ENCODE measurements at regions not wholly inside any gene's neighbourhood (a gene's known extent, or its start where the extent isn't known, plus 50 kb on each side); places are given as distances from the start of the nearest gene placed in this dataset.

DNA sequence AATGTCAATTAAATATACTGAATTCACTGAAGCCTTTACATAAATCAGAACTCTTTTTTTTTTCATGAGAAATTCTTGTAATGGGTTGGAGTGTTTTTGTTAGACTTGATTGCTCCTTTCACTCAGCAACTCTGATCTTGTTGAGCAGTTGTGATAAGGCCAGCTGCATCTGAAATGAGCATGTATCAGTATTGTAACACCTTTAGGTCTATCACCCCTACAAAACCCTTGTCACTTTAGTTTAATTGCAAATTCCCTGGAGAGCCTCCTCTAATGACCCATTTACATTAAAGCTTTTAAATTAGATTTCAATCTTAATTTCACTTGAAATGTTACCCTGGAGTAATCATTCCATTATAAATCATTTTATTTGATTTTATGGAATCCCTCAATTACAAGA, 346.8 kb upstream of the TCF4 start:
- ChIA-PET CTCF (interaction anchor here (0.6 kb wide), 1 partner anchor 517 kb away, joined by 4 read pairs; no protein-coding TSS in a partner anchor), POLR2A (no interaction called here)

DNA sequence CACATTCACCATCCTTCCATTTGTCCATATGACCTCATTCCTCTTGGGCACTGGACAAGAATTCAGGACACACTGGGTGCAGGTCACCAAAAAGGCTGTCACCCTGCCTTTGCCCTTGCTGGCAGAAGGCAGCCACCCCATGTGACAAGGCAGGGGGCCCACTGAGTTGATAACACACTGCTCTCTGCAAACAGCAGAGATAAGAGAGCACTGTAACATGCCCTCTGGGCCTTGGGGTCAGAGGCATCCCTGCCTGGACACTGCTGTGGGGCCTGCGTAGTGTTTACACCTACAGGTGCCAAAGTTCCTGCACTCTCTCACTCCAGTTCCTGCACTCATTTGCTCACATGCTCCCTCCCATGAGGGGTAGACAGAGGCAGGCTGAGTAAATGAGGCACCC, 344.7 kb upstream of the TCF4 start:
- ChIA-PET POLR2A (no interaction called here), CTCF (interaction anchor here (0.6 kb wide), 1 partner anchor 362 kb away, joined by 4 read pairs; no protein-coding TSS in a partner anchor)
- no peak for TF ChIP-seq BCL6B (tag by site-specific recombination; IDR thresholded peaks at IDR 0.05)
- no peak for TF ChIP-seq ZNF449 (tag by site-specific recombination; IDR thresholded peaks at IDR 0.05)
- TF ChIP-seq SP3 (tag by site-specific recombination; IDR thresholded peaks at IDR 0.05), result no peak
- TF ChIP-seq, protein P1, sequence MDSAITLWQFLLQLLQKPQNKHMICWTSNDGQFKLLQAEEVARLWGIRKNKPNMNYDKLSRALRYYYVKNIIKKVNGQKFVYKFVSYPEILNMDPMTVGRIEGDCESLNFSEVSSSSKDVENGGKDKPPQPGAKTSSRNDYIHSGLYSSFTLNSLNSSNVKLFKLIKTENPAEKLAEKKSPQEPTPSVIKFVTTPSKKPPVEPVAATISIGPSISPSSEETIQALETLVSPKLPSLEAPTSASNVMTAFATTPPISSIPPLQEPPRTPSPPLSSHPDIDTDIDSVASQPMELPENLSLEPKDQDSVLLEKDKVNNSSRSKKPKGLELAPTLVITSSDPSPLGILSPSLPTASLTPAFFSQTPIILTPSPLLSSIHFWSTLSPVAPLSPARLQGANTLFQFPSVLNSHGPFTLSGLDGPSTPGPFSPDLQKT (IDR thresholded peaks at IDR 0.05; ENCODE audit: borderline replicate concordance, low read depth, low read length), result no peak
- H3K9me3 ChIP-seq (ENCODE audit: control insufficient read depth, insufficient read depth, low read depth, low read length), result no peaks in the 10 kb centered on the region
- no peaks in the 10 kb centered on the region for H3K4me1 ChIP-seq (ENCODE audit: control insufficient read depth, insufficient read depth, low read length)
- no peak overlapping the region for H3K27ac ChIP-seq (ENCODE audit: extremely low read depth, low read depth, low read length)
- H3K4me3 ChIP-seq (ENCODE audit: low read depth, low read length), result no peak overlapping the region
- no peaks in the 10 kb centered on the region for H3K36me3 ChIP-seq (ENCODE audit: control insufficient read depth in 2 of 2, insufficient read depth in 1 of 2, low read length in 2 of 2)

More for the DNA sequence above, 346.8 kb upstream of the TCF4 start:
- H3K4me3 ChIP-seq (ENCODE audit: low read depth, low read length), result no peak overlapping the region
- no peak overlapping the region for H3K27ac ChIP-seq (ENCODE audit: extremely low read depth, low read depth, low read length)
- H3K36me3 ChIP-seq (ENCODE audit: control insufficient read depth in 2 of 2, insufficient read depth in 1 of 2, low read length in 2 of 2), result no peaks in the 10 kb centered on the region
- TF ChIP-seq ZFP37 (tag by site-specific recombination; IDR thresholded peaks at IDR 0.05) (no peak), ZSCAN23 (tag by site-specific recombination; IDR thresholded peaks at IDR 0.05) (no peak), ZNF692 (tag by site-specific recombination; IDR thresholded peaks at IDR 0.05) (no peak), ZXDB (tag by site-specific recombination; IDR thresholded peaks at IDR 0.05) (no peak), ZNF777 (tag by site-specific recombination; IDR thresholded peaks at IDR 0.05; ENCODE audit: borderline replicate concordance) (no peak), ZNF548 (tag by site-specific recombination; IDR thresholded peaks at IDR 0.05) (no peak), ZBTB20 (tag by site-specific recombination; IDR thresholded peaks at IDR 0.05) (no peak)
- TF ChIP-seq, protein P2, sequence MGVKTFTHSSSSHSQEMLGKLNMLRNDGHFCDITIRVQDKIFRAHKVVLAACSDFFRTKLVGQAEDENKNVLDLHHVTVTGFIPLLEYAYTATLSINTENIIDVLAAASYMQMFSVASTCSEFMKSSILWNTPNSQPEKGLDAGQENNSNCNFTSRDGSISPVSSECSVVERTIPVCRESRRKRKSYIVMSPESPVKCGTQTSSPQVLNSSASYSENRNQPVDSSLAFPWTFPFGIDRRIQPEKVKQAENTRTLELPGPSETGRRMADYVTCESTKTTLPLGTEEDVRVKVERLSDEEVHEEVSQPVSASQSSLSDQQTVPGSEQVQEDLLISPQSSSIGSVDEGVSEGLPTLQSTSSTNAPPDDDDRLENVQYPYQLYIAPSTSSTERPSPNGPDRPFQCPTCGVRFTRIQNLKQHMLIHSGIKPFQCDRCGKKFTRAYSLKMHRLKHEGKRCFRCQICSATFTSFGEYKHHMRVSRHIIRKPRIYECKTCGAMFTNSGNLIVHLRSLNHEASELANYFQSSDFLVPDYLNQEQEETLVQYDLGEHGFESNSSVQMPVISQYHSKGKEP (tag by site-specific recombination; IDR thresholded peaks at IDR 0.05), result no peak
- H3K9me3 ChIP-seq (ENCODE audit: control insufficient read depth, insufficient read depth, low read depth, low read length), result no peaks in the 10 kb centered on the region
- no peaks in the 10 kb centered on the region for H3K4me1 ChIP-seq (ENCODE audit: control insufficient read depth, insufficient read depth, low read length)

- POLR2A ChIA-PET, result no interaction called here
- H3K27ac ChIP-seq (ENCODE audit: extremely low read depth, low read depth, low read length), result no peak overlapping the region
- peaks cover 0 to 1% of the 10 kb centered on the region in 2 experiments; a peak in 1 of 3 replicates for H3K36me3 ChIP-seq (ENCODE audit: control insufficient read depth in 2 of 2, insufficient read depth in 1 of 2, low read length in 2 of 2)
- no peak overlapping the region for H3K4me3 ChIP-seq (ENCODE audit: low read depth, low read length)
- H3K9me3 ChIP-seq (ENCODE audit: control insufficient read depth, insufficient read depth, low read depth, low read length), result no peaks in the 10 kb centered on the region
- no peaks in the 10 kb centered on the region for H3K4me1 ChIP-seq (ENCODE audit: control insufficient read depth, insufficient read depth, low read length)
- CTCF ChIA-PET, result interaction anchor here (0.6 kb wide), 2 partner anchors 29 to 1369 kb away, joined by 3 to 5 read pairs; no protein-coding TSS in a partner anchor
- TF ChIP-seq ZNF366 (tag by site-specific recombination; conservative IDR thresholded peaks at IDR 0.05) (no peak), ZNF112 (tag by site-specific recombination; IDR thresholded peaks at IDR 0.05) (no peak), CTCF (tag by site-specific recombination; IDR thresholded peaks at IDR 0.05) (no peak), ZNF501 (tag by site-specific recombination; IDR thresholded peaks at IDR 0.05) (no peak), ZNF580 (tag by site-specific recombination; IDR thresholded peaks at IDR 0.05) (no peak)
- TF ChIP-seq, protein P2 (tag by site-specific recombination; IDR thresholded peaks at IDR 0.05), result no peak
- TF ChIP-seq, protein P3, sequence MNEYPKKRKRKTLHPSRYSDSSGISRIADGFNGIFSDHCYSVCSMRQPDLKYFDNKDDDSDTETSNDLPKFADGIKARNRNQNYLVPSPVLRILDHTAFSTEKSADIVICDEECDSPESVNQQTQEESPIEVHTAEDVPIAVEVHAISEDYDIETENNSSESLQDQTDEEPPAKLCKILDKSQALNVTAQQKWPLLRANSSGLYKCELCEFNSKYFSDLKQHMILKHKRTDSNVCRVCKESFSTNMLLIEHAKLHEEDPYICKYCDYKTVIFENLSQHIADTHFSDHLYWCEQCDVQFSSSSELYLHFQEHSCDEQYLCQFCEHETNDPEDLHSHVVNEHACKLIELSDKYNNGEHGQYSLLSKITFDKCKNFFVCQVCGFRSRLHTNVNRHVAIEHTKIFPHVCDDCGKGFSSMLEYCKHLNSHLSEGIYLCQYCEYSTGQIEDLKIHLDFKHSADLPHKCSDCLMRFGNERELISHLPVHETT (tag by site-specific recombination; IDR thresholded peaks at IDR 0.05), result no peak
These were observed 339.8 kb upstream of the TCF4 start for GRCh38 chr18:55927831-55928230.
